ENCODE measurements at regions not wholly inside any gene's neighbourhood (a gene's known extent, or its start where the extent isn't known, plus 50 kb on each side); places are given as distances from the start of the nearest gene placed in this dataset.

- peaks cover 18% of the 10 kb centered on the region for H3K4me1 Mint-ChIP-seq
- H3K9me3 Mint-ChIP-seq: peaks cover 38% of the 10 kb centered on the region
- H3K4me3 Mint-ChIP-seq: no peak overlapping the region
- TF ChIP-seq ZBTB21 (CRISPR knock-in tag; IDR thresholded peaks at IDR 0.05; ENCODE audit: borderline replicate concordance): no peak
- no peak for TF ChIP-seq GABPB1 (CRISPR knock-in tag; IDR thresholded peaks at IDR 0.05)
- no peak for TF ChIP-seq JAZF1 (CRISPR knock-in tag; IDR thresholded peaks at IDR 0.05)
- TF ChIP-seq FOXJ3 (CRISPR knock-in tag; IDR thresholded peaks at IDR 0.05; ENCODE audit: borderline replicate concordance): no peak
- TF ChIP-seq, protein P1, sequence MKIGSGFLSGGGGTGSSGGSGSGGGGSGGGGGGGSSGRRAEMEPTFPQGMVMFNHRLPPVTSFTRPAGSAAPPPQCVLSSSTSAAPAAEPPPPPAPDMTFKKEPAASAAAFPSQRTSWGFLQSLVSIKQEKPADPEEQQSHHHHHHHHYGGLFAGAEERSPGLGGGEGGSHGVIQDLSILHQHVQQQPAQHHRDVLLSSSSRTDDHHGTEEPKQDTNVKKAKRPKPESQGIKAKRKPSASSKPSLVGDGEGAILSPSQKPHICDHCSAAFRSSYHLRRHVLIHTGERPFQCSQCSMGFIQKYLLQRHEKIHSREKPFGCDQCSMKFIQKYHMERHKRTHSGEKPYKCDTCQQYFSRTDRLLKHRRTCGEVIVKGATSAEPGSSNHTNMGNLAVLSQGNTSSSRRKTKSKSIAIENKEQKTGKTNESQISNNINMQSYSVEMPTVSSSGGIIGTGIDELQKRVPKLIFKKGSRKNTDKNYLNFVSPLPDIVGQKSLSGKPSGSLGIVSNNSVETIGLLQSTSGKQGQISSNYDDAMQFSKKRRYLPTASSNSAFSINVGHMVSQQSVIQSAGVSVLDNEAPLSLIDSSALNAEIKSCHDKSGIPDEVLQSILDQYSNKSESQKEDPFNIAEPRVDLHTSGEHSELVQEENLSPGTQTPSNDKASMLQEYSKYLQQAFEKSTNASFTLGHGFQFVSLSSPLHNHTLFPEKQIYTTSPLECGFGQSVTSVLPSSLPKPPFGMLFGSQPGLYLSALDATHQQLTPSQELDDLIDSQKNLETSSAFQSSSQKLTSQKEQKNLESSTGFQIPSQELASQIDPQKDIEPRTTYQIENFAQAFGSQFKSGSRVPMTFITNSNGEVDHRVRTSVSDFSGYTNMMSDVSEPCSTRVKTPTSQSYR (CRISPR knock-in tag; IDR thresholded peaks at IDR 0.05): no peak
- no peak for TF ChIP-seq SP1 (CRISPR knock-in tag; conservative IDR thresholded peaks at IDR 0.05)
- no peak for TF ChIP-seq TCF7 (CRISPR knock-in tag; IDR thresholded peaks at IDR 0.05; ENCODE audit: low read depth)
- no peak for TF ChIP-seq KAT7 (CRISPR knock-in tag; IDR thresholded peaks at IDR 0.05; ENCODE audit: borderline replicate concordance)
- no peak for TF ChIP-seq GTF2I (CRISPR knock-in tag; conservative IDR thresholded peaks at IDR 0.05)
- no peak for TF ChIP-seq E2F4 (CRISPR knock-in tag; IDR thresholded peaks at IDR 0.05; ENCODE audit: borderline replicate concordance, low read depth)
- no peak for TF ChIP-seq PRRX2 (CRISPR knock-in tag; IDR thresholded peaks at IDR 0.05)
- TF ChIP-seq, protein P2, sequence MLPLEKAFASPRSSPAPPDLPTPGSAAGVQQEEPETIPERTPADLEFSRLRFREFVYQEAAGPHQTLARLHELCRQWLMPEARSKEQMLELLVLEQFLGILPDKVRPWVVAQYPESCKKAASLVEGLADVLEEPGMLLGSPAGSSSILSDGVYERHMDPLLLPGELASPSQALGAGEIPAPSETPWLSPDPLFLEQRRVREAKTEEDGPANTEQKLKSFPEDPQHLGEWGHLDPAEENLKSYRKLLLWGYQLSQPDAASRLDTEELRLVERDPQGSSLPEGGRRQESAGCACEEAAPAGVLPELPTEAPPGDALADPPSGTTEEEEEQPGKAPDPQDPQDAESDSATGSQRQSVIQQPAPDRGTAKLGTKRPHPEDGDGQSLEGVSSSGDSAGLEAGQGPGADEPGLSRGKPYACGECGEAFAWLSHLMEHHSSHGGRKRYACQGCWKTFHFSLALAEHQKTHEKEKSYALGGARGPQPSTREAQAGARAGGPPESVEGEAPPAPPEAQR (CRISPR knock-in tag; IDR thresholded peaks at IDR 0.05): no peak
- no peak for TF ChIP-seq ZNF423 (CRISPR knock-in tag; IDR thresholded peaks at IDR 0.05)
- TF ChIP-seq, protein P3, sequence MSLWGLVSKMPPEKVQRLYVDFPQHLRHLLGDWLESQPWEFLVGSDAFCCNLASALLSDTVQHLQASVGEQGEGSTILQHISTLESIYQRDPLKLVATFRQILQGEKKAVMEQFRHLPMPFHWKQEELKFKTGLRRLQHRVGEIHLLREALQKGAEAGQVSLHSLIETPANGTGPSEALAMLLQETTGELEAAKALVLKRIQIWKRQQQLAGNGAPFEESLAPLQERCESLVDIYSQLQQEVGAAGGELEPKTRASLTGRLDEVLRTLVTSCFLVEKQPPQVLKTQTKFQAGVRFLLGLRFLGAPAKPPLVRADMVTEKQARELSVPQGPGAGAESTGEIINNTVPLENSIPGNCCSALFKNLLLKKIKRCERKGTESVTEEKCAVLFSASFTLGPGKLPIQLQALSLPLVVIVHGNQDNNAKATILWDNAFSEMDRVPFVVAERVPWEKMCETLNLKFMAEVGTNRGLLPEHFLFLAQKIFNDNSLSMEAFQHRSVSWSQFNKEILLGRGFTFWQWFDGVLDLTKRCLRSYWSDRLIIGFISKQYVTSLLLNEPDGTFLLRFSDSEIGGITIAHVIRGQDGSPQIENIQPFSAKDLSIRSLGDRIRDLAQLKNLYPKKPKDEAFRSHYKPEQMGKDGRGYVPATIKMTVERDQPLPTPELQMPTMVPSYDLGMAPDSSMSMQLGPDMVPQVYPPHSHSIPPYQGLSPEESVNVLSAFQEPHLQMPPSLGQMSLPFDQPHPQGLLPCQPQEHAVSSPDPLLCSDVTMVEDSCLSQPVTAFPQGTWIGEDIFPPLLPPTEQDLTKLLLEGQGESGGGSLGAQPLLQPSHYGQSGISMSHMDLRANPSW (CRISPR knock-in tag; conservative IDR thresholded peaks at IDR 0.05; ENCODE audit: low read depth): no peak
- TF ChIP-seq, protein P4, sequence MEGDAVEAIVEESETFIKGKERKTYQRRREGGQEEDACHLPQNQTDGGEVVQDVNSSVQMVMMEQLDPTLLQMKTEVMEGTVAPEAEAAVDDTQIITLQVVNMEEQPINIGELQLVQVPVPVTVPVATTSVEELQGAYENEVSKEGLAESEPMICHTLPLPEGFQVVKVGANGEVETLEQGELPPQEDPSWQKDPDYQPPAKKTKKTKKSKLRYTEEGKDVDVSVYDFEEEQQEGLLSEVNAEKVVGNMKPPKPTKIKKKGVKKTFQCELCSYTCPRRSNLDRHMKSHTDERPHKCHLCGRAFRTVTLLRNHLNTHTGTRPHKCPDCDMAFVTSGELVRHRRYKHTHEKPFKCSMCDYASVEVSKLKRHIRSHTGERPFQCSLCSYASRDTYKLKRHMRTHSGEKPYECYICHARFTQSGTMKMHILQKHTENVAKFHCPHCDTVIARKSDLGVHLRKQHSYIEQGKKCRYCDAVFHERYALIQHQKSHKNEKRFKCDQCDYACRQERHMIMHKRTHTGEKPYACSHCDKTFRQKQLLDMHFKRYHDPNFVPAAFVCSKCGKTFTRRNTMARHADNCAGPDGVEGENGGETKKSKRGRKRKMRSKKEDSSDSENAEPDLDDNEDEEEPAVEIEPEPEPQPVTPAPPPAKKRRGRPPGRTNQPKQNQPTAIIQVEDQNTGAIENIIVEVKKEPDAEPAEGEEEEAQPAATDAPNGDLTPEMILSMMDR (IDR thresholded peaks at IDR 0.05): no peak
- no peaks in the 10 kb centered on the region; the same call in 1 of the 2 replicates for H3K27me3 Mint-ChIP-seq (ENCODE audit: low read depth)
- ChIA-PET CTCF (no interaction called here), POLR2A (no interaction called here)
- ATAC-seq (no peak), DNase-seq (ENCODE audit: low spot score) (no peak)
- no peak overlapping the region for H3K27ac Mint-ChIP-seq
- peaks cover 10% of the 10 kb centered on the region for H3K36me3 Mint-ChIP-seq
Observed at GRCh38 chr13:90256746-90257145, 1090.7 kb upstream of the MIR17HG start.

- H3K4me1 Mint-ChIP-seq: peaks cover 18% of the 10 kb centered on the region
- ATAC-seq (no peak), DNase-seq (ENCODE audit: low spot score) (no peak)
- ChIA-PET POLR2A (no interaction called here), CTCF (no interaction called here)
- H3K27ac Mint-ChIP-seq: no peak overlapping the region
- no peak overlapping the region for H3K4me3 Mint-ChIP-seq
- H3K27me3 Mint-ChIP-seq (ENCODE audit: low read depth): no peaks in the 10 kb centered on the region
- H3K36me3 Mint-ChIP-seq: peaks cover 12% of the 10 kb centered on the region
- peaks cover 34% of the 10 kb centered on the region for H3K9me3 Mint-ChIP-seq
- TF ChIP-seq SMAD4 (CRISPR knock-in tag; IDR thresholded peaks at IDR 0.05) (no peak), RORB (CRISPR knock-in tag; IDR thresholded peaks at IDR 0.05) (no peak), IRF2 (CRISPR knock-in tag; IDR thresholded peaks at IDR 0.05; ENCODE audit: borderline replicate concordance, low read depth) (no peak), ATF1 (CRISPR knock-in tag; IDR thresholded peaks at IDR 0.05) (no peak), ZNF512 (CRISPR knock-in tag; IDR thresholded peaks at IDR 0.05; ENCODE audit: borderline replicate concordance) (no peak), ZNF138 (CRISPR knock-in tag; conservative IDR thresholded peaks at IDR 0.05) (no peak)
- TF ChIP-seq, protein P5, sequence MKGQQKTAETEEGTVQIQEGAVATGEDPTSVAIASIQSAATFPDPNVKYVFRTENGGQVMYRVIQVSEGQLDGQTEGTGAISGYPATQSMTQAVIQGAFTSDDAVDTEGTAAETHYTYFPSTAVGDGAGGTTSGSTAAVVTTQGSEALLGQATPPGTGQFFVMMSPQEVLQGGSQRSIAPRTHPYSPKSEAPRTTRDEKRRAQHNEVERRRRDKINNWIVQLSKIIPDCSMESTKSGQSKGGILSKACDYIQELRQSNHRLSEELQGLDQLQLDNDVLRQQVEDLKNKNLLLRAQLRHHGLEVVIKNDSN (CRISPR knock-in tag; IDR thresholded peaks at IDR 0.05): no peak
- TF ChIP-seq, protein P6, sequence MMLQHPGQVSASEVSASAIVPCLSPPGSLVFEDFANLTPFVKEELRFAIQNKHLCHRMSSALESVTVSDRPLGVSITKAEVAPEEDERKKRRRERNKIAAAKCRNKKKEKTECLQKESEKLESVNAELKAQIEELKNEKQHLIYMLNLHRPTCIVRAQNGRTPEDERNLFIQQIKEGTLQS (CRISPR knock-in tag; conservative IDR thresholded peaks at IDR 0.05): no peak
Observed at GRCh38 chr13:90258129-90258528, 1089.4 kb upstream of the MIR17HG start.
